ENCODE measurements at regions not wholly inside any gene's neighbourhood (a gene's known extent, or its start where the extent isn't known, plus 50 kb on each side); places are given as distances from the start of the nearest gene placed in this dataset.

- DNase-seq (ENCODE audit: low read depth), result no peak
- TF ChIP-seq, protein P1, sequence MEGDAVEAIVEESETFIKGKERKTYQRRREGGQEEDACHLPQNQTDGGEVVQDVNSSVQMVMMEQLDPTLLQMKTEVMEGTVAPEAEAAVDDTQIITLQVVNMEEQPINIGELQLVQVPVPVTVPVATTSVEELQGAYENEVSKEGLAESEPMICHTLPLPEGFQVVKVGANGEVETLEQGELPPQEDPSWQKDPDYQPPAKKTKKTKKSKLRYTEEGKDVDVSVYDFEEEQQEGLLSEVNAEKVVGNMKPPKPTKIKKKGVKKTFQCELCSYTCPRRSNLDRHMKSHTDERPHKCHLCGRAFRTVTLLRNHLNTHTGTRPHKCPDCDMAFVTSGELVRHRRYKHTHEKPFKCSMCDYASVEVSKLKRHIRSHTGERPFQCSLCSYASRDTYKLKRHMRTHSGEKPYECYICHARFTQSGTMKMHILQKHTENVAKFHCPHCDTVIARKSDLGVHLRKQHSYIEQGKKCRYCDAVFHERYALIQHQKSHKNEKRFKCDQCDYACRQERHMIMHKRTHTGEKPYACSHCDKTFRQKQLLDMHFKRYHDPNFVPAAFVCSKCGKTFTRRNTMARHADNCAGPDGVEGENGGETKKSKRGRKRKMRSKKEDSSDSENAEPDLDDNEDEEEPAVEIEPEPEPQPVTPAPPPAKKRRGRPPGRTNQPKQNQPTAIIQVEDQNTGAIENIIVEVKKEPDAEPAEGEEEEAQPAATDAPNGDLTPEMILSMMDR (IDR thresholded peaks at IDR 0.05; ENCODE audit: low read depth, low read length), result no peak
- TF ChIP-seq MYC (IDR thresholded peaks at IDR 0.05; ENCODE audit: low read depth, low read length), result no peak
- TF ChIP-seq MAX (IDR thresholded peaks at IDR 0.05; ENCODE audit: low read depth, low read length), result no peak
- no peak for TF ChIP-seq POLR2A (IDR thresholded peaks at IDR 0.05; ENCODE audit: extremely low read depth, insufficient read length)
- no peak overlapping the region for H3K4me3 ChIP-seq (ENCODE audit: low read depth, low read length)
Observed at GRCh38 chr6:91140449-91140848, 553.6 kb upstream of the MAP3K7 start.

DNA sequence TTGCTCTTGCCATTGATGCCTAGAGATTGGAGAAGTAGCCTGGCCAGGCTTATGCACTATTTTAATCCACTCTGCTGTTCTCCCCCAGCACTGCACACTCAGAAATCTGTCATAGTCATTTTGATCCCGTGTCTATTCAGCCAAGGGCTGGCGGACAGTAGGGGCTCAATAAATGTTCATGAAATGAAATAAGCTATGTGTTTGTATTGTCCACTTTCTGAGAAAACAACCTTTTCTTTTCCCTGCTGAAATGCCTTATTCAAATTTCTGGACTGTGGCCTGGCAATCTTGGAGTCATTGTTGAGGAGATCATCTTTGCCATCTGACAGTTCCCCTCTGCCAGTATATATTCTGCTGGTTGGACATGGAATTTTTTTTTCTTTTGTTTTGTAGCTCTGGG, 550.4 kb upstream of the MAP3K7 start:
- DNase-seq (ENCODE audit: low read depth), result no peak
- TF ChIP-seq POLR2A (IDR thresholded peaks at IDR 0.05; ENCODE audit: extremely low read depth, insufficient read length), result no peak
- TF ChIP-seq, protein P1 (IDR thresholded peaks at IDR 0.05; ENCODE audit: low read depth, low read length), result no peak
- no peak for TF ChIP-seq MYC (IDR thresholded peaks at IDR 0.05; ENCODE audit: low read depth, low read length)
- no peak for TF ChIP-seq MAX (IDR thresholded peaks at IDR 0.05; ENCODE audit: low read depth, low read length)
- no peak overlapping the region for H3K4me3 ChIP-seq (ENCODE audit: low read depth, low read length)

GRCh38 chr6:91135406-91136103, 548.7 kb upstream of the MAP3K7 start:
- TF ChIP-seq MAX (IDR thresholded peaks at IDR 0.05; ENCODE audit: low read depth, low read length), result no peak
- no peak for TF ChIP-seq MYC (IDR thresholded peaks at IDR 0.05; ENCODE audit: low read depth, low read length)
- no peak for TF ChIP-seq POLR2A (IDR thresholded peaks at IDR 0.05; ENCODE audit: extremely low read depth, insufficient read length)
- TF ChIP-seq, protein P1 (IDR thresholded peaks at IDR 0.05; ENCODE audit: low read depth, low read length), result no peak
- DNase-seq (ENCODE audit: low read depth), result no peak
- H3K4me3 ChIP-seq (ENCODE audit: low read depth, low read length), result no peak overlapping the region

DNA sequence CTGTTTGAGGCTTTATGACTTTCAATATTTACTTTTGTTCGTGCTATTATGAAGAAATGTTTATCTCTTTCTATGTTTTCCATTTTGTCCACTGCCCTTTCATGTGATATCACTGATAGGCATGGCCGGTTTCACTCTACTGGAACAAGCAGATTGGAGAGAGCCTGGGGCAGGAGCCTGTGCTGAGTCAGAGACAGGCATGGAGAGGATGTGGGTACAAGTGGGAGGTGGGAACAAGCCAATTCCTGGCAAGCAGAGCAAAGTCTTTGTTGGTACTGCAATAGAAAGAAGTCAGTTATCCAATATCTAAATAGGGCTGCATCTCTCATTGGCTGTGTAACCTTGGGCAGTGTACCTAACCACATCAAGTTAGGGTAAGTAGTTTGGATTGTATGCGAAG, 545.6 kb upstream of the MAP3K7 start:
- TF ChIP-seq MYC (IDR thresholded peaks at IDR 0.05; ENCODE audit: low read depth, low read length) (no peak), POLR2A (IDR thresholded peaks at IDR 0.05; ENCODE audit: extremely low read depth, insufficient read length) (no peak), MAX (IDR thresholded peaks at IDR 0.05; ENCODE audit: low read depth, low read length) (no peak)
- TF ChIP-seq, protein P1 (IDR thresholded peaks at IDR 0.05; ENCODE audit: low read depth, low read length), result no peak
- H3K4me3 ChIP-seq (ENCODE audit: low read depth, low read length), result no peak overlapping the region
- DNase-seq (ENCODE audit: low read depth), result peak; percentile 2

GRCh38 chr6:91130126-91130525, 543.3 kb upstream of the MAP3K7 start:
- no peak overlapping the region for H3K4me3 ChIP-seq (ENCODE audit: low read depth, low read length)
- TF ChIP-seq MAX (IDR thresholded peaks at IDR 0.05; ENCODE audit: low read depth, low read length) (no peak), MYC (IDR thresholded peaks at IDR 0.05; ENCODE audit: low read depth, low read length) (no peak)
- no peak for DNase-seq (ENCODE audit: low read depth)

GRCh38 chr6:91127752-91128151, 540.9 kb upstream of the MAP3K7 start:
- no peak for DNase-seq (ENCODE audit: low read depth)
- no peak overlapping the region for H3K4me3 ChIP-seq (ENCODE audit: low read depth, low read length)
- TF ChIP-seq, protein P1 (IDR thresholded peaks at IDR 0.05; ENCODE audit: low read depth, low read length), result no peak
- TF ChIP-seq MAX (IDR thresholded peaks at IDR 0.05; ENCODE audit: low read depth, low read length) (no peak), POLR2A (IDR thresholded peaks at IDR 0.05; ENCODE audit: extremely low read depth, insufficient read length) (no peak), MYC (IDR thresholded peaks at IDR 0.05; ENCODE audit: low read depth, low read length) (no peak)
